H1 (cell line): ENCODE measurements at regions not wholly inside any gene's neighbourhood (a gene's known extent, or its start where the extent isn't known, plus 50 kb on each side); places are given as distances from the start of the nearest gene placed in this dataset.

Experiments
- CBX8 ChIP-seq: fragments of 300-800, 300-1000 bp; sonication (generic); IDR thresholded peaks from 2 replicates; pipeline ENCODE4 v1.7.1; 2016; ENCODE audit warnings: low read depth, low read length, borderline replicate concordance
- CEBPB ChIP-seq: IDR thresholded peaks from 2 replicates; pipeline ENCODE4 v1.6.1; 2012; ENCODE audit warnings: low read depth, low read length
- CTBP2 ChIP-seq: IDR thresholded peaks from 2 replicates; pipeline ENCODE4 v1.7.0; 2011; ENCODE audit warnings: borderline replicate concordance, mild to moderate bottlenecking, moderate library complexity, mixed read lengths, low read length; ENCODE audit not compliant: insufficient read depth, insufficient read length
- KDM1A ChIP-seq: fragments of 200-600, 300-600 bp; sonication (generic); IDR thresholded peaks from 2 replicates; pipeline ENCODE4 v1.7.1; 2016; ENCODE audit warnings: mild to moderate bottlenecking, low read length, borderline replicate concordance
- PHF8 ChIP-seq: fragments of 200-600 bp; sonication (generic); conservative IDR thresholded peaks from 2 replicates; pipeline ENCODE4 v1.7.1; 2012; ENCODE audit warnings: low read depth, mild to moderate bottlenecking, inconsistent platforms, low read length, moderate library complexity

DNA sequence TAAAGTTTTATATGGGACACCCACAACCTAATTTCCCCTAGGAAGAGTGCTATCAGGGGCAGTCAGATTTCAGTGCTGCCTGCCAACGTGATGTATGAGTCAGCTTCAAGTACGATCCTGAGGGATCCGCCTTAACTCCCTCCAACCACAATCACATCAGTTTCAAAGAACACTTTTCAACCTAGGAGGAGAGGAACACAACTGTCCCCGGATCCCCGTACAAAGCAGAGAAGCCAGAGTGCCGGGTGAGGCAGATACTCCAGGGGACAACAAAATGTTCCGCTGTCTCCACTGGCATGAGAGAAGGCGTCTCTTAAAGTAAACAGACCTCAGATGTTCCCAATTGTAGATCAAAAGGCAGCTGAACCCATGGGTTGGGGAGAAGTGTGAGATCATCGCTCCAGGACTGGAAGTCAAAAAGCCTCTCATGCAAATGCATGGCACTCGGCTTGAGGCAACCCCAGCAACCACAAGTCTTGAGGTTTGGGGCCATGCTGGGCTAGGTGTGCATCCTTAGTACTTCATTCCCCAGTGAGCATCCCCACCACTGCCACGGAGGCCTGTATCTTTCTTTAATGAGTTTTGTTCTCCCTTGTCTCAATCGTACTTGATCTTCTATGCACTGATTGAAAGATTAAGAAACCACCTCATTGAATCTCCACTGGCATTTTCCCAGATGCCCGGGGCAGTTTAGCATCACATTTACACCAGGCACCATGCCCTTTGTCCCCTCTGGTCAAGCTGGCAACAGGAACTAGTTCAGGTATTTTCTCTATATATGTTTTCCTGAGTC lies 91.0 kb upstream of the CCBE1 start (continued):
- no peak for TF ChIP-seq CEBPB
- no peak for TF ChIP-seq CBX8
- no peak for TF ChIP-seq CTBP2
- TF ChIP-seq KDM1A = no peak
- TF ChIP-seq PHF8 = no peak
